ENCODE measurements at regions not wholly inside any gene's neighbourhood (a gene's known extent, or its start where the extent isn't known, plus 50 kb on each side); places are given as distances from the start of the nearest gene placed in this dataset.

- no peak for TF ChIP-seq POLR2A (IDR thresholded peaks at IDR 0.05; ENCODE audit: low read depth, low read length)
- FAIRE-seq (no peak), DNase-seq (ENCODE audit: insufficient read length, low spot score) (no peak)
Observed at GRCh38 chr19:30795727-30796126, 423.5 kb downstream of the ZNF536 start.

DNA sequence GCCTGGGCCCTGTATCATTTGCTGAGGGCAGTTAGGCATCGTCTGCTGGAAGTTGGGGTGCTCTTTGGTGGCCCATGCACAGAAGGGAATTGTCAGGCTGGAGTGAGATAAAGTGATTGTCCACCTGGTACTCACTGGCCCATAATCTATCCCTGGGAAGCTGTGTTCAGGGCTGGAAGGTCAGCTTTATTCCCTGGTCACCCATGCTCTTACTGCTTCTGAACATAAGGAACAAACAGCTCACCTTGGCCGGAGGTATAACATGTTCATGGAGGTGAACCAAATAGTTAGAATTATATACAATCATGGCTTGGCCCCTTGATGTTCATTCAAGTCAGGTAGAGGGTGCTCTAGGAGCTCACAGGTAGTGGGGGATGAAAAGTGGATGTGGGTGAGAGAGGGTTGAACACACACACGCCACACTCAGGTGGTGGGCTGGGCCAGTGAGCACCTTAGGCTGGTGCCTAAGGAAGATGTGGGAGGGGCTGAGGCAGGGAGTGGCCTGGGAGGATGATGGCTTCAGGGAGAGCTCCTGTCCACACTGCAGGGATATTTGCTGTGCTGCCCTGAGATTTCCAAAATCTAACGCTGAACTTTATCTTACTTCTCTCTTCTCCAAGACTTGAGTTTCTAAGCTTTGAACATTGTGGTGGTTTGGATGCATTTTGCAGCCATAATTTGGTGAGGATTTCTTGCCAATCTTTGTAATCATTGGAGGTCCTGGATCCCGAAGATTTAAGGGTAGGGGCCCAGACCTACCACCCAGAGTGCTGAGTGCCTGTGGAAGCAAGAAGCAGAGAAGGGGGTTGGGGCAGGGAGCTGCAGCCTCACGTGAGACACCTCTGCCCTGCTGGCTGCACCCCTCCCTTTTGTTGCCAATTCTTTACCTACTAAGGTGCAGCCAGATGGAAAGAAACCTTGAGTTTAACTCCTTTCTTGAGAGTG is 420.6 kb downstream of the ZNF536 start:
- no peak for DNase-seq (ENCODE audit: insufficient read length, low spot score)
- no peak for FAIRE-seq
- TF ChIP-seq POLR2A (IDR thresholded peaks at IDR 0.05; ENCODE audit: low read depth, low read length) = no peak

GRCh38 chr19:30791088-30791487 is 418.9 kb downstream of the ZNF536 start:
- DNase-seq (ENCODE audit: insufficient read length, low spot score) (no peak), FAIRE-seq (no peak)
- no peak for TF ChIP-seq POLR2A (IDR thresholded peaks at IDR 0.05; ENCODE audit: low read depth, low read length)

DNA sequence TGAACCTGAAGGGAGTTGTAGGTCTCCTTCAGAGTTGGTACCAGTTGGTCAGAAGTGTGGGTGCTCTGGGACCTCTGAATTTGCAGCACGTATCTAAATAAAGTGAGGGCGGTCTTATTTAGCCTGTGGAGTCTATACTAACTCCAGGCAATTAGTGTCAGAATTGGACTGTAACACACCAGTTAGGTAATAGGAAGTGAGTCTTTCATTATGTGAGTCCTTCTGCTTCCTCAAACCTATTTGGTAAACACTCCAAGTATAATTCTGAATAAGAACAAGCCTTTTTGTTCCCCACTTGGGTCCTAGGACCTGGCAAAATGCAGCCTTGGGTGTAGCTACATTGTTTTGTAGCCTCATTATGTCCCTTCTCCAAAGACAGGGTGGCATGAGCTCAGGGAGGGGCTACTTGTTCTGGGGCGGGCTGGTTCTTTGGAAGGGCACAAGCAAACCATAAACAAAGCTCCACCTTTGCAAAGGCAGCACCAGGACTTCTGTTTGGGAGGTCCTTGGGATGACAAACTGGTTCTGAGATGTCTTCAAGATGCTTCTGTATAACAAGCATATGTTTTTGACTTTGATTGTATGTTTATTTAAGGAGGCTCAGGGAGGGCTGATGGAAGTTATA is 418.0 kb downstream of the ZNF536 start:
- no peak for FAIRE-seq
- TF ChIP-seq POLR2A (IDR thresholded peaks at IDR 0.05; ENCODE audit: low read depth, low read length) = no peak
- no peak for DNase-seq (ENCODE audit: insufficient read length, low spot score)

- DNase-seq (ENCODE audit: insufficient read length, low spot score) = no peak
- TF ChIP-seq POLR2A (IDR thresholded peaks at IDR 0.05; ENCODE audit: low read depth, low read length) = no peak
- no peak for FAIRE-seq
Observed at GRCh38 chr19:30788105-30788765, 416.1 kb downstream of the ZNF536 start.

DNA sequence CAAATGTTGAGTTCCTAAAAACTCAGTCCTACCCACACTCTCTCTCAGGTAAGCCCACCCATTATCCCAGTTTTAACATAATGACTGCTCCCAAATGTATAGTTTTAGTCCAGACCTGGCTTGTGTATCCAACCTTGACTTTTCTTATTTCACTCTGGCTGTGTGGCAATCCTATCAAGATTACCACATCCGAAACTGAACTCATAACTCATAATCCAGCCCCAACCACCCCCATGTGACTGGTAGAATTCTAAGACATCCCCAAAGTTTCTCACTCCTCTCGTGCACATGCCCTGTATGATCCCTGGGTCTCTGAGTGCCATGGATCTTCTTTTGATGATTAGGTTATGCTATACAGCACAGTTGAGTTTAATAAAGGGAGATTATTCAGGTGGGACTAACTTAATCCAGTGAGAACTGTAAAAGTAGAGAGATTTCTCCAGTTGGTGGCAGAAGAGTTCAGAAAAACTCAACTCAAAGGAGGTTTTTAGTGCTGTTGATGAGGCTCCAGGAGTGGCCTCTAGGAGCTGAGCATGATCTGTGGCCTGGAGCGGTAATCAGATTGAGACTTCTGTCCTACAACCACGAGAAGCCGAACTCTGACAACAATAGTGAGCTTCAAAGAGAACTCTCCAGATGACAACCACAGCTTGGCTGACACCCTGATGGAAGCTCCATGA is 413.4 kb downstream of the ZNF536 start:
- FAIRE-seq (no peak), DNase-seq (ENCODE audit: insufficient read length, low spot score) (no peak)
- TF ChIP-seq POLR2A (IDR thresholded peaks at IDR 0.05; ENCODE audit: low read depth, low read length) = no peak

DNA sequence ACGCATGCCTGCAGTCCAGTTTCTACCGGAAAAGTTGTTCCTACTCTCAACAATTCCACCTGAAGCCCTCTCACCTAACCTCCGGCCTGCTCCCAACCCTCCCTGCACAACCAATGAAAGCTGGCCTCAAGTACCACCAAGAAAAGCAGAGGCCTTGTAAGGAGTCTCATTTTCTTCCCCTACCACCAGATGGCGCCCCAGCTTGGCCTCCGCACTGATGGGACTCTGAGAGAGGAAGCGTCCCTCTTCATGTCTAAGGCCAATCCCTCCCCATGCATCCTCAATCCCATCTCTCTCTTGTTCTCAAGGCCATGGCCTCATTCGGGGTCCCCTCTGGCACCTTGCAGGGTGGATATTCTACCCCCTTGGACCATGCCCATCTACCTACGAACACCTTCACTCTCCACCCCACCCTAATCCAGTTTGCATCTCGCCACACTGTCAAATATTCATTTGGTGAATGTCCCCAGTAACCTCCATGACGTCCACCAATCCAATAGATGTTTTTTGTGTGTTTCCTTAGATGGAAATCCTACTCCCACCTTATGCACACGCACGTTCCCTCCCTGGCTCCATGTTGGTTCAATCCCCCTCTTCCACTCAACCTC is 412.8 kb downstream of the ZNF536 start:
- no peak for TF ChIP-seq POLR2A (IDR thresholded peaks at IDR 0.05; ENCODE audit: low read depth, low read length)
- DNase-seq (ENCODE audit: insufficient read length, low spot score) (peak; percentile 60), FAIRE-seq (no peak)

DNA sequence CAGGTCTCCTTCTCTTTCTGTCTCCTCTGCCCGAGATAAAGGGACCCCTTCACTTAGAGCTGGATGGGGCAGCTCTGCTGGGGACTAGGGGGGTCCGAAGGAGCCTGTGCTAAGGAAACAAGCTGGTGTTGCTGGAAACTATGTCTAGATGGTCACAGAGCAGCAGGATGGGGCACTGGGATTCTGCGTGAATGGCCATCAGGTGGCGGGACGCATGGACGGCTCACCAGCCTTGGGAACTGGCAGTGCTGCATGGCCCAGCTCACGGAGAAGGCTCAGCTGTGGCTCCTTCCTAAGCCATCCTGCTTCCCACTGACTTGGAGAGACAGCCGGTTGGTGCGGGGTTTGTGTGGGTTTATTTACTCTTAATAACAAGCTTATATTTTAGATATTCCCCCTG is 411.8 kb downstream of the ZNF536 start:
- DNase-seq (ENCODE audit: insufficient read length, low spot score) = no peak
- no peak for FAIRE-seq
- no peak for TF ChIP-seq POLR2A (IDR thresholded peaks at IDR 0.05; ENCODE audit: low read depth, low read length)

DNA sequence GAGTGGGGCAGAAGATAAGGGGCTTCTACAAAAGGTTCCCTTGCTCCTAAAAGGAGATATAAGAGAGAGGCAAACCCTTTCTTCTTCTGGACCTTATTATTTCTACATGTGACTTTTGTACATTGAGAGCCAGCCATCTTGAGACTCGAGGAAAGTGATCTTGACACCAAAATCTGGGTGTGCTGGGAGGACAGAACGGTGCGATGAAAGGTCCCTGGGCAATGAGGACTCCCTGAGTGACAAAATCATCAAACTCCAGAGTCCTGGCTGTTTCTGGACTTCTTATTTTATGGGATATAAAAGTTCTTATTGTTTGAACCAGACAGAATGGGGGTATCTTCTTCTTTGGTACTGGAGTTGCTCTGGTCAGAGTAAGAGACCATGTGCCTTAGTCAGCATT is 411.0 kb downstream of the ZNF536 start:
- FAIRE-seq = no peak
- TF ChIP-seq POLR2A (IDR thresholded peaks at IDR 0.05; ENCODE audit: low read depth, low read length) = no peak
- no peak for DNase-seq (ENCODE audit: insufficient read length, low spot score)

DNA sequence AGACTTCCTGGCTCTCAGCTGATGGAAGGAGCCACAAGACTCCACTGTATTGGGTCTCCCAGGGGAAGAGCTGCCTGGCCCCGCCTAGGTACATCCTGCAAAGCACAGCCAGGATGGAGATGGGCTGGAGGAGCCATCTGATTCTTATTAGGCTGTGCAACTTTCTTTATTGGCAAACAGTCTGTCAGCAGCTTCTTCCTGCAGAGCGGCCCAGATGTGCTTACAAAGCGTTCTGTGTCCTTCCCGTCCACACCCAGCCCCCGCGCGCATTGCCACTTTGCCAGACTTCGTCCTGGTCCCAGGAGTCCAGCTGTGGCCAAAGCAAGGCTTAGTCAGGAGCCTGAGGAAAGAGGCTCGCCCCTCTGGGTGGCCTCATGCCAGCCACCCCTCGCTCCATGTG is 409.3 kb downstream of the ZNF536 start:
- DNase-seq (ENCODE audit: insufficient read length, low spot score) (no peak), FAIRE-seq (no peak)
- no peak for TF ChIP-seq POLR2A (IDR thresholded peaks at IDR 0.05; ENCODE audit: low read depth, low read length)

DNA sequence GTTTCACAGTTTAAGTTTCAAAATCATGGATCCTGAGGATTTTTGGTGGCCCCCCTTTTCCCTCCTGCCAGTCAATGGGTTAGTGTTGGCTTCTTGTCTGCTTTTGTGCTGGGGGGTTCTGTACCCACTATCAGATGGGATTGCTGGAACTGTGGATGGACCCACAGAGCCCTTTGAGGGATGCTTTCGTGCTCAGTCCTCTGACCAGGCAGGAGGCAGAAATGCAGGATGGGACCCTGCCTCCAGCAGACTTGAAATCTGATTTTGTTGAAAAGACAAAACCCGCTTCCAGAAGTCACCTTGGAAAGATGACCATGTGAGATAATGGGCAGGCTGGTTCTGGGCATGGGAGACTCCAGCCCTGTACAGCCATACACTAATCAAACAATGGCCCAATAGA is 408.9 kb downstream of the ZNF536 start:
- FAIRE-seq (no peak), DNase-seq (ENCODE audit: insufficient read length, low spot score) (no peak)
- no peak for TF ChIP-seq POLR2A (IDR thresholded peaks at IDR 0.05; ENCODE audit: low read depth, low read length)

DNA sequence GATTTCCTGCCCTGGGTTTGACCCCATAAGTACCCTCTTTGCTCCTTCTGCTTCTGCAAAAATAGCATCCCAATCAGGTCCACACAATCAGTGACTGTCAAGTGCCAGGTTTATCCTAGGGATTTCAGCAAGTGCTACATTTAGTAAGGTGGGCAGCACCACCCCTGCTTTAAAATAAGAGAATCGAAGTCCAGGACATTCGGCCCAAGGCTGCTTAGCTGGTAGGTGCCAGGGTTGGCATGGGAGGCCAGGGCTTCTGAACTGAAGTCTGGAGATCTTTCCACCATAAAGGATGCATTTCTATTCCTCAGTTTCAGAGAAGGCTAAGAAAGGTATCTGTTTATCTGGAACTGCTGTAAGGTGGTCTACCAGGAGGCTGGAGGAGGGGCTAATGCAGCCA is 408.3 kb downstream of the ZNF536 start:
- no peak for TF ChIP-seq POLR2A (IDR thresholded peaks at IDR 0.05; ENCODE audit: low read depth, low read length)
- no peak for FAIRE-seq

DNA sequence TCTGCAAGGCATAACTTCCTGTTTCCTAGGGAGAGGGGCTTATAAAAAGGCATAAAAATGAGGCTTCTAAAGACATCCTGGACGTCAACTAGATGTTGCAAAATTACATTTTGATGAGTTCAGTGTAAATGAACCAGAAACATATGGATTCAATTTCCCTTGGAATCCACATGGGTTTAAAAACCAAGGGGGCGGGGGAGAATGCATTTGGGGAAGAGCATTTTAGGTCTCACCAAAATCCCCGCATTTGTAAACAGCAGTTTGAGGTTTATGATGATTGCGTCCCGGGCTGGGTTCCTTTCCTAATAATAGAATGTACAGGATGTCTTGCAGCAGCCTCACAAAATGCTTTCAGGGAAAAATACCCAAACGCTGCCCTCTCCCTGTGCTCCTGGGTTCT is 407.8 kb downstream of the ZNF536 start:
- no peak for FAIRE-seq
- TF ChIP-seq POLR2A (IDR thresholded peaks at IDR 0.05; ENCODE audit: low read depth, low read length) = no peak
- no peak for DNase-seq (ENCODE audit: insufficient read length, low spot score)

More for the DNA sequence above, 408.3 kb downstream of the ZNF536 start:
- no peak for DNase-seq (ENCODE audit: insufficient read length, low spot score)

Measured in H54 (cell line).